Suprapubic skin (tissue), 3 donors: ENCODE measurements at regions not wholly inside any gene's neighbourhood (a gene's known extent, or its start where the extent isn't known, plus 50 kb on each side); places are given as distances from the start of the nearest gene placed in this dataset.

Experiments
- CTCF ChIP-seq, 2 donors: fragments of 200-600 bp in 1 of 2; fragments of 450-650 bp in 1 of 2; sonication (generic) in 1 of 2; IDR thresholded peaks; one replicate each; pipeline ENCODE4 v1.5.1; 2016 to 2019; ENCODE audit warnings: antibody characterized with exemption in 2 of 2, mild to moderate bottlenecking in 1 of 2, moderate library complexity in 1 of 2
- POLR2A ChIP-seq, 2 donors: fragments of 450-650 bp; IDR thresholded peaks; one replicate each; pipeline ENCODE4 v1.6.1; 2017; ENCODE audit warnings: antibody characterized with exemption in 2 of 2, mild to moderate bottlenecking in 2 of 2, moderate library complexity in 2 of 2

- no peak for TF ChIP-seq CTCF (IDR thresholded peaks at IDR 0.05)
- TF ChIP-seq POLR2A (IDR thresholded peaks at IDR 0.05), result no peak
These were observed 114.0 kb downstream of the EFNB1 start for GRCh38 chrX:68942840-68943239.
